MM.1S (cell line): ENCODE measurements at regions not wholly inside any gene's neighbourhood (a gene's known extent, or its start where the extent isn't known, plus 50 kb on each side); places are given as distances from the start of the nearest gene placed in this dataset.

Experiments
- DNase-seq: peaks from one replicate; pipeline ENCODE4 v3.0.0-alpha.2; 2015
- H2AFZ ChIP-seq: fragments of 300-600 bp; sonication (generic); 2 replicates; pipeline ENCODE4 v1.6.0; 2016; ENCODE audit warnings: antibody characterized with exemption, low read length
- H3F3A ChIP-seq: fragments of 300-600 bp; sonication (generic); 2 replicates; pipeline ENCODE4 v1.6.1; 2016; ENCODE audit warnings: mild to moderate bottlenecking, antibody characterized with exemption, low read length, moderate library complexity, mixed read lengths; ENCODE audit not compliant: insufficient read depth
- H3K27ac ChIP-seq: fragments of 300-600 bp; sonication (generic); 2 replicates; pipeline ENCODE4 v1.5.1; 2016; ENCODE audit warnings: mild to moderate bottlenecking, low read length
- H3K27me3 ChIP-seq: fragments of 300-600 bp; sonication (generic); replicated peaks from 2 replicates; pipeline ENCODE4 v1.6.0; 2016; ENCODE audit warnings: low read length; ENCODE audit not compliant: insufficient read depth
- H3K36me3 ChIP-seq: fragments of 300-600 bp; sonication (generic); replicated peaks from 2 replicates; pipeline ENCODE4 v1.6.1; 2016; ENCODE audit warnings: mild to moderate bottlenecking, low read length, mixed read lengths; ENCODE audit not compliant: insufficient read depth
- H3K4me1 ChIP-seq: fragments of 300-600 bp; sonication (generic); 2 replicates; pipeline ENCODE4 v1.6.1; 2016; ENCODE audit warnings: low read length, mixed read lengths
- H3K4me2 ChIP-seq: fragments of 300-600 bp; sonication (generic); 2 replicates; pipeline ENCODE4 v1.6.0; 2016; ENCODE audit warnings: low read depth, low read length
- H3K4me3 ChIP-seq: fragments of 300-600 bp; sonication (generic); 2 replicates; pipeline ENCODE4 v1.5.1; 2016; ENCODE audit warnings: low read length, mixed read lengths
- H3K79me2 ChIP-seq: fragments of 300-600 bp; sonication (generic); 2 replicates; pipeline ENCODE4 v1.6.1; 2016; ENCODE audit warnings: mixed run types, low read length, mixed read lengths
- H3K9ac ChIP-seq: fragments of 300-600 bp; sonication (generic); 2 replicates; pipeline ENCODE4 v1.6.1; 2016; ENCODE audit warnings: low read length, mixed read lengths
- H3K9me2 ChIP-seq: fragments of 300-600 bp; sonication (generic); replicated peaks from 2 replicates; pipeline ENCODE4 v1.6.1; 2016; ENCODE audit warnings: mild to moderate bottlenecking, low read length, mixed read lengths; ENCODE audit not compliant: insufficient read depth
- H3K9me3 ChIP-seq: fragments of 300-600 bp; sonication (generic); replicated peaks from 2 replicates; pipeline ENCODE4 v1.6.1; 2016; ENCODE audit warnings: mild to moderate bottlenecking, low read length, mixed read lengths; ENCODE audit not compliant: insufficient read depth
- H4K20me1 ChIP-seq: fragments of 300-600 bp; sonication (generic); 2 replicates; pipeline ENCODE4 v1.6.1; 2016; ENCODE audit warnings: mild to moderate bottlenecking, low read length, moderate library complexity, mixed read lengths; ENCODE audit not compliant: insufficient read depth
- EZH2 ChIP-seq: fragments of 300-600 bp; sonication (generic); optimal IDR thresholded peaks from 2 replicates; pipeline ENCODE3; 2017; ENCODE audit warnings: low read depth, mild to moderate bottlenecking, antibody characterized with exemption, low read length, mixed read lengths
- EZH2phosphoT487 ChIP-seq: fragments of 300-600 bp; sonication (generic); IDR thresholded peaks from 2 replicates; pipeline ENCODE4 v1.6.1; 2018; ENCODE audit warnings: antibody characterized with exemption, low read length
- TF ChIP-seq, protein P1 (sequence below): fragments of 300-600 bp; sonication (generic); IDR thresholded peaks from 2 replicates; pipeline ENCODE4 v1.5.1; 2016; ENCODE audit warnings: antibody characterized with exemption, low read length, mixed read lengths

- DNase-seq: no peak
- no peak overlapping the region for H3K9ac ChIP-seq
- no peaks in the 10 kb centered on the region for H3K4me1 ChIP-seq
- no peaks in the 10 kb centered on the region for H3K27me3 ChIP-seq
- TF ChIP-seq, protein P1, sequence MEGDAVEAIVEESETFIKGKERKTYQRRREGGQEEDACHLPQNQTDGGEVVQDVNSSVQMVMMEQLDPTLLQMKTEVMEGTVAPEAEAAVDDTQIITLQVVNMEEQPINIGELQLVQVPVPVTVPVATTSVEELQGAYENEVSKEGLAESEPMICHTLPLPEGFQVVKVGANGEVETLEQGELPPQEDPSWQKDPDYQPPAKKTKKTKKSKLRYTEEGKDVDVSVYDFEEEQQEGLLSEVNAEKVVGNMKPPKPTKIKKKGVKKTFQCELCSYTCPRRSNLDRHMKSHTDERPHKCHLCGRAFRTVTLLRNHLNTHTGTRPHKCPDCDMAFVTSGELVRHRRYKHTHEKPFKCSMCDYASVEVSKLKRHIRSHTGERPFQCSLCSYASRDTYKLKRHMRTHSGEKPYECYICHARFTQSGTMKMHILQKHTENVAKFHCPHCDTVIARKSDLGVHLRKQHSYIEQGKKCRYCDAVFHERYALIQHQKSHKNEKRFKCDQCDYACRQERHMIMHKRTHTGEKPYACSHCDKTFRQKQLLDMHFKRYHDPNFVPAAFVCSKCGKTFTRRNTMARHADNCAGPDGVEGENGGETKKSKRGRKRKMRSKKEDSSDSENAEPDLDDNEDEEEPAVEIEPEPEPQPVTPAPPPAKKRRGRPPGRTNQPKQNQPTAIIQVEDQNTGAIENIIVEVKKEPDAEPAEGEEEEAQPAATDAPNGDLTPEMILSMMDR: no peak
- TF ChIP-seq EZH2phosphoT487 (no peak), EZH2 (no peak)
- H3K4me3 ChIP-seq: no peak overlapping the region
- H3K4me2 ChIP-seq: no peak overlapping the region
- no peaks in the 10 kb centered on the region for H4K20me1 ChIP-seq
- no peaks in the 10 kb centered on the region for H3K9me3 ChIP-seq
- H3K27ac ChIP-seq: no peak overlapping the region
- no peaks in the 10 kb centered on the region for H3K9me2 ChIP-seq
- H3K79me2 ChIP-seq: no peaks in the 10 kb centered on the region
- no peaks in the 10 kb centered on the region for H3F3A ChIP-seq
- no peaks in the 10 kb centered on the region for H3K36me3 ChIP-seq
- no peak overlapping the region for H2AFZ ChIP-seq
Measured at GRCh38 chr16:82506692-82507670, 119.8 kb upstream of the CDH13 start.

GRCh38 chr16:82504836-82505235 lies 121.9 kb upstream of the CDH13 start:
- H3K9me3 ChIP-seq: no peaks in the 10 kb centered on the region
- no peaks in the 10 kb centered on the region for H3F3A ChIP-seq
- no peak overlapping the region for H2AFZ ChIP-seq
- no peaks in the 10 kb centered on the region for H3K79me2 ChIP-seq
- no peak overlapping the region for H3K9ac ChIP-seq
- no peaks in the 10 kb centered on the region for H3K27me3 ChIP-seq
- TF ChIP-seq EZH2: no peak
- TF ChIP-seq, protein P1: no peak
- no peak for TF ChIP-seq EZH2phosphoT487
- H3K4me2 ChIP-seq: no peak overlapping the region
- no peaks in the 10 kb centered on the region for H3K9me2 ChIP-seq
- H3K27ac ChIP-seq: no peak overlapping the region
- H3K4me1 ChIP-seq: no peaks in the 10 kb centered on the region
- no peaks in the 10 kb centered on the region for H4K20me1 ChIP-seq
- H3K36me3 ChIP-seq: no peaks in the 10 kb centered on the region
- no peak for DNase-seq
- H3K4me3 ChIP-seq: no peak overlapping the region

DNA sequence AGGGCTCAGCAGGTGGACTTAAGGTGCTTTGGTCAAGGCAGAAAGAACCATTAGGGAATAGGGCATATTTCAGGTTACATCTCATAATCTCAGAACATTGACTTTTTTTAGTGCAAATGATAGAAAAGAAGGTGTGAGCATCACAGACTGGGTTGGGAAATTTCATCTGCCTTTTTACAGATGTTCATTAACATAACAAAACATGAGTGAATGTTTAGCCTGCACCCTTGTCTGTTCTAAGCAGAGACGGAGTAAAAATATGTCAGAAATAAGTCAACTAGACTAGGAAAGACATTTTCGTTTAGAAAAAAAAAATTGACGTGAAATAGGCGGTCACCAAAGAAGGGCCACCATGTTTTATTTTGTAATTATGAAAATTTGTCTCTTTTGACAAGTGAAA lies 127.5 kb upstream of the CDH13 start:
- TF ChIP-seq, protein P1: no peak
- TF ChIP-seq EZH2: no peak
- no peak for TF ChIP-seq EZH2phosphoT487
- Histone ChIP-seq H3K36me3 (no peaks in the 10 kb centered on the region), H3K27me3 (no peaks in the 10 kb centered on the region), H3K4me2 (no peak overlapping the region), H3K27ac (no peak overlapping the region), H4K20me1 (no peaks in the 10 kb centered on the region), H2AFZ (no peak overlapping the region), H3K4me1 (no peaks in the 10 kb centered on the region), H3K9me3 (no peaks in the 10 kb centered on the region), H3F3A (no peaks in the 10 kb centered on the region), H3K9ac (no peak overlapping the region), H3K79me2 (no peaks in the 10 kb centered on the region), H3K4me3 (no peak overlapping the region), H3K9me2 (no peaks in the 10 kb centered on the region)
- DNase-seq: no peak
